Epidermal melanocyte (primary cell): ENCODE measurements at regions not wholly inside any gene's neighbourhood (a gene's known extent, or its start where the extent isn't known, plus 50 kb on each side); places are given as distances from the start of the nearest gene placed in this dataset.

Source experiments
- DNase-seq: peaks from one replicate; pipeline ENCODE4 v3.0.0; 2011; ENCODE audit warnings: low spot score; ENCODE audit not compliant: insufficient read length

- no peak for DNase-seq
These were observed 606.3 kb upstream of the FZD8 start for GRCh38 chr10:36248304-36248981.

- DNase-seq: no peak
These were observed 605.4 kb upstream of the FZD8 start for GRCh38 chr10:36247478-36247877.

- no peak for DNase-seq
These were observed 594.8 kb upstream of the FZD8 start for GRCh38 chr10:36236931-36237330.

DNA sequence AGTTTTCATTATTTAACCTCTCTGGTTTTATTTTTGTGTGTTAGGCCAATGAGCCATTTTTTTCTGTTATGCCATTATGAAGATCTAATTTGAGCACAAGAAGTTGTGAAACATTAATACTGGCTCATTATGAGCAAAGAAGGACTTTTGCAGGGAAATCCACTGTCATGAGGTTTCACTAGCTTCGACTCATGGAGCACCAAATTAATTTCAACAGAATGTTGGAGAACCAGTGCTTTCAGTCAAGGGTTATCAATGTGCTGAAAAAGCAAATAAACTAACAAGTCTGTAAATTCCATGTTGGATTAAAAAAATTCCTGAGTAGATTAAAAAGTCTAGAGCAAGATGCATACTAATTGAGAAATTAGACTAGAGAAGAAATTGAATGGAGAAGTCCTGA, 594.2 kb upstream of the FZD8 start:
- DNase-seq: no peak

DNA sequence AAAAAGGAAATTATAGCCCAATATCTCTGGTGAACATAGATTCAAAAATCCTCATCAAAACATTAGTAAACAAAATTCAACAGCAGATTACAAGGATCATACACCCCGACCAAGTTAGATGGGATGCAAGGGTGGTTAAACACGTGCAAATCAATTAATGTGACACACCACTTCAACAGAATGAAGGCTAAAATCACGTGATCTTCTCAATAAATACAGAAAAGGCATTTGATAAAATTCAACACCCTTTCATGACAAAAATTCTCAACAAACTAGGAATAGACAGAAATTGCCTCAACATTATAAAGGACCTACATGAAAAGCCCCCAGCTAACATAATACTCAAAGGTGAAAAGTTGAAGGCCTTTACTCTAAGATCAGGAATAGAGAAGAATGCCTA, 590.8 kb upstream of the FZD8 start:
- no peak for DNase-seq

DNA sequence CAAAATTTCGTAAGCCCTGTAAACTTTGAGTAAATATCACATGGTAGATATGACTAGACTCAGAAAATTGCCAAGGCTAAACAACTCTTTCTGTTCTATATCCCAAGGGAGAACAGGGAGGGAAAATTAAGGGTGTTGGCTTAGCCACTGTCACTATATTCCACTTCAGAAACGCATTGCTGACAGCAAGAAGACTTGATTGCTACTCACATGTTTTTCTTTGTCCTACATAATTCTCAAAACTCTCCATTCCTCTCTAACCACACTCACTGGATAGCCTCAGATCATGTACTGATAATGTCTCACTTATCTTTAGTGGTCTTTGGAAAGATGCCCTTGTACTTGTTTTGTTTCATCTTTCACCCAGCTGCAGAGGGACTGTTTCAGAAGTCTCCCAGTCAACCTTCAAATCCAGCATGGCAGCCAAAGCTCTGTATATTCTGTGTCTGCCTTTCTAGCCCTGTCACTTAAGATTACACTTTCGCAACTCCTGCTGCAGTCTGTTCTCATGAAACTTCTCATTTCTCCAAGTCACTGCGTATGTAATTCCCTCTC, 582.4 kb upstream of the FZD8 start:
- no peak for DNase-seq

DNA sequence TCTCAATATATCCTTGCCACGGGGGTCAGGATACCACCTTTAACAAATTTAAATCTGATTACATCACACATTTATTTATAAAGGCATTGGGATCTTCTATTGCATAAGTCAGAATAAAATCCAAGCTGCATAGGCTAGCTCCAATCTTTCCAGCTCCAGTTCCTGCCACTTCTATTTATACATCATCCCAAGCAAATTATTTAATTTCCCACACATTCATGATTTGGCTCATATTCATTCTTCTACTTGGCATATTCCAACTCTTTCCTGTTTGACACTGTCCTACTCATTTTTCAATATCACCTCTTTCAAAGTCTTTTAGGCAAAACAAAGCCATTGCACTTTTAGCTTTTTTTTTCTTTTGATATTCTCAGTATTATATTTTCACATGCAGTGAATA, 579.0 kb upstream of the FZD8 start:
- no peak for DNase-seq

DNA sequence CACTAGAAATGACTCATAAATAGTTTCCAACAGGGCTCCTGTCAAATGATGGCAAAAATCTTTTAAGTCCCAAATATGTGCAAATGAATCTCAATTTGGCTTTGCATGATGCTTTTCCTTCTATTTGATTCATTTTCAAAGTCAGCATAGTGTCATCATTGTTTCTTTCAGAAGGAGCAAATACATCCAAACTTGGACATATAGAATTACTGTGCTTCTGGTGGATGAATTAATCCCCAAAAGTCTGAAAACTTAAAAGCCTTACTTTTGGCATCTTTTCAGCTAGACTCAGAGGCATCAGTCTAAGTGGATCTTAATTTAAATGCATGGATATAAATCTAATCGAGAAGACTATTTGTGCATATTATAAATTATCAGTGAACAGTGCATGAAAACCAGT, 578.1 kb upstream of the FZD8 start:
- no peak for DNase-seq

DNA sequence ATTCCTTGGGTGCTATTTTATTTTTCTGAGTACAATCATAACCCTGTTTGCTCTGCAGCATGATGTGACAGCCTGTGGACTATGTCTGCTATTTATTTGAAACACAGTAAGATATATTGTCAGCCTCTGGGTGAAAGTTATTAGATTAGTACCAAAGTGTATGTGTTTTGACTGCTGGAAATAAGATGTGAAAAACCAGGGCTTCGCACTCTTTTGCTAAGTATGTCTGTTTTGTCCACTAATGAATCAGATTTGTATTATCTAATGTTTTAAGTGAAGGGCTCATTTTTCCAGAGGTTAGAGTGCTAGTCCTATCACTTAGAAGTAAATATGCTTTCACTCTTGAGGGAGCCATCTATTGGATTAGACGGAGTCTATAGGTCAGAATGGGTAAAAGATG, 569.8 kb upstream of the FZD8 start:
- no peak for DNase-seq

- DNase-seq: no peak
These were observed 567.4 kb upstream of the FZD8 start for GRCh38 chr10:36209480-36209879.

- DNase-seq: no peak
These were observed 560.8 kb upstream of the FZD8 start for GRCh38 chr10:36202881-36203280.

- no peak for DNase-seq
These were observed 558.5 kb upstream of the FZD8 start for GRCh38 chr10:36200577-36200976.

DNA sequence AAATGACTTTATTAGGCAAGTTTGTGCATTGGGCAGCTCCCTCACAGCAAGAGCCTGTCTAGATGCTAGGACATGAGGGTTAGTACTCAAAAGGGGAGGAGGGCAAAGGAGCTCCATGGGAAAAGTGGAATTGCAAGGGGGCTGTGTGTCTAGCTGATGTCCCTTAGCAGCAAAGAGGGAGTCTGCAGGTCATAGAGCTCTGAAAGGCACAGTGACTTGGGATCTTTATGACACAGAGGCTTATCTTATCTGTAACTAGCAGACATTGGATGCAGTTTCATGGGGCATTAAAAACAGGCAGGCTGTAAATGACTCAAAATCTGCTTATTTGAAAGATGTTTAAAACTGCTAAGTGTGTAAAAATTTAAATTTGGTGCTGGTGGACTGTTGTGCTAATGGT, 556.2 kb upstream of the FZD8 start:
- no peak for DNase-seq

DNA sequence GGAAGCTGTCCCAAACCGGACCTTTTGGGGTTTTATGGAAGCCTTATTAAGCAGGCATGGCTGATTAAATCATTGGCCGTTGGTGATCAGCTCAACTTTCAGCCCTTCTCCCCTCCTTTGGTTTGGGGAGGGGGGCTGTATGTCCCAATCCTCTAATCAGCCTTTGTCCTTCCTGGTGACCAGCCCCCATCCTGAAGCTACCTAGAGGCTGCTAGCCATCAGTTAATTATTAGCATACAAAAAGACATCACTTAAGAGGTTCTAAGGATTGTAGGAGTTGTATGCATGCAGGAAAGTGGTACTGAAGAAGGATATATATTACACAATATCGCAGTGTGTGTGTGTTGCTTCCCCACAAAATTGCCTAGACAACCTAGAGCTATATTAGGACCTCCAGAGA, 553.3 kb upstream of the FZD8 start:
- DNase-seq: no peak

DNA sequence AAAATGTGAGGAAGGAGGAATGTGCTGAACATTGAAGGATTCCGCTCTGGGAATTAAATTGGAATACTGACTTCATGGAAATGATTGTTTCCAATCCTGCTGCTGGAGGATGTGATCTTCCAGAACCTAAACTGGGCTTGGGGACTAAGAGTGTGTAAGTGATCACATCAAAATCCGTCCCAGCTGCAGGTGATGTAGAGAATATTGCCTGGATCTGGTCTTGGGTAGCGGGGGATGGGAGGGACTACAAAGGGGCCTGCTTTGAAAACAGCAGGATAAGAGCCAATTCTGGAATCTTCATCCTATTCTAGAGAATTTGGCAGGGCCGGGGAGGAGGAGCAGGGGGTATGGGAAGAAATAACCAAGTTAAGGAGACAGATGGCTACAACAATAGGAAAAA, 552.2 kb upstream of the FZD8 start:
- DNase-seq: no peak

- DNase-seq: no peak
These were observed 548.9 kb upstream of the FZD8 start for GRCh38 chr10:36191009-36191408.

- DNase-seq: no peak
These were observed 546.4 kb upstream of the FZD8 start for GRCh38 chr10:36188461-36188860.

GRCh38 chr10:36188080-36188453, 546.0 kb upstream of the FZD8 start:
- DNase-seq: no peak

- DNase-seq: no peak
These were observed 545.4 kb upstream of the FZD8 start for GRCh38 chr10:36187380-36188079.

DNA sequence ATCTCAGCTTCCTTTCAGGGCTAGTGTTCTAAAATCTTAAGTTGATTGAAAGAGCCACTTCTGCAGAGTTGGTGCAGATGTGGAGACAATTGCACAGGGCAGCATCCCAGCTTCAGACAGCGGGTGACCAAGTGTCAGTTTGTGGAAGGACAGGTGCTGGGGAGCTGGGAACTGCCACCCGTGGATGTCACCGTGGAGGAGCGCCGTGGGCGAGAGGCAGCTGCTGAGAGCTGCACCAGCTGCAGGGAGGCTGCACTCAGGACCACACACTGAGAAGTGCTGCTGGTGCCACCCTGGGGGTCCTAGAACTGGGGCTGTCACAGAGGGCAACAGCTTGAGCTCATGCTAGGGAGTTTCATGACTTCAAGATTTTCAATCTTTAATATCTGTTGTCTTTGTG, 543.0 kb upstream of the FZD8 start:
- DNase-seq: no peak

GRCh38 chr10:36183726-36184125, 541.6 kb upstream of the FZD8 start:
- DNase-seq: no peak

DNA sequence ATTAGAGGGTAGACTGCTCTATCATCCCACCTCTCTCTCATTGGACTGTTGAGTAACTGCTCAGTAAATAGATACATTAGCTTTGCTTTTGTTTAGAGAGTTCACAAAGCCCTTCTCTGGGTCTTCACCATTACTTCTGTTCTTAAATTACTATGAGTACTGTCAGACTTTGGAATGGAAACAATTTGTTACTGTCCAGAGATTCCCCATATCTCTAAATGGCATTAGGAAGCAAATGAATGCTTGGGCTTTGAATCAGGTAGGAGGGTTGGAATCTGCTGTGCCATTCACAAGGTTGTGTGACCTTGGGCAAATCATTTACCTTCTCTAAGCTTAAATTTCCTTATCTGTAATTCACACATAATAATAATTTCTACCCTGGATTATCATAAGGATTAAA, 541.0 kb upstream of the FZD8 start:
- no peak for DNase-seq

DNA sequence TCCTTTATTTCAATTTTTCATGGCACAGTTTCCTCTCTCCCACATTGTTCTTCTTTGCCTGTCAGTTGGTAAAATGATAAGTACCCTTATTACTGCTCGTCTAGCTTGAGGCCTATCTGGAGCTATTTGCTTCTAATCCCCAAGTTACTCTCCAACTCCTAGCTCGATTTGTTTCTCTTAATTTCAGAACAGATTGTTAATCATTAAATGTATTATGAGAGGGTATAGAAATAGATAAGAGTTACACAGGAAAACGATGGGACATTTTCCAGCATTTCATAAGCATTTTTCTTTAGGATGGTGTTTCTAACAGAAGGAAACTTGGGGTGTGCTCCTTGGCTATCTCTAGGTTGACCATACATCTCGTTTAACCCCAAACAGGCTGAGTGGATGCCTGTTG, 540.5 kb upstream of the FZD8 start:
- no peak for DNase-seq
